B cell (primary cell): ENCODE measurements at regions not wholly inside any gene's neighbourhood (a gene's known extent, or its start where the extent isn't known, plus 50 kb on each side); places are given as distances from the start of the nearest gene placed in this dataset.

Experiments
- CTCF ChIP-seq: fragments of 200-600 bp; IDR thresholded peaks from one replicate; pipeline ENCODE4 v1.8.0; 2022; ENCODE audit warnings: antibody characterized with exemption, mild to moderate bottlenecking
- EZH2 ChIP-seq: IDR thresholded peaks from 2 replicates; pipeline ENCODE4 v1.6.1; 2012; ENCODE audit warnings: borderline replicate concordance, low read depth, mild to moderate bottlenecking, moderate library complexity, low read length; ENCODE audit not compliant: insufficient read depth, poor library complexity, severe bottlenecking

- TF ChIP-seq CTCF = no peak
- TF ChIP-seq EZH2 = no peak
Measured at GRCh38 chr7:112868609-112869008, 78.4 kb upstream of the TMEM168 start.
